ENCODE measurements at regions not wholly inside any gene's neighbourhood (a gene's known extent, or its start where the extent isn't known, plus 50 kb on each side); places are given as distances from the start of the nearest gene placed in this dataset.

DNA sequence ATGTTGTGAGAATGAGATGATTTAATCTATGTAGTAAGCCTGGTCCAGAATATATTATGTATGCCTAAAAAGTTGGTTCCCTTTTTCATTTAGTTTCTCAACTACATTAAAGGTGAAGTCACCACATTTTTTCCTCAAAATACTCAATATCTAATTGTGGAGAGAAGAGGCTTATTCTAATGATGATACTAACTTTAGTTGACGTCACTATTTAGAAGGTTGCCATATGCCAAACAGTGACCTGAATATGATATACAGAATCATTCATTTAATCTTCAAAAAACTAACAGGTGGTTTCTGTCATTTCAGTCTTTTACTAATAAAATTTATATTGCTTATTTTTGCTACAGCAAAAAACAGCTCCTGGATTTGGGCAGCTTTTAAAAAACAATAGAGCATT, 480.7 kb upstream of the NWD2 start:
- TF ChIP-seq CTCF (IDR thresholded peaks at IDR 0.05): no peak
- no peak for TF ChIP-seq POLR2AphosphoS5 (IDR thresholded peaks at IDR 0.05)
- TF ChIP-seq EP300 (IDR thresholded peaks at IDR 0.05): no peak

Data from stomach (tissue), 4 donors.